GM23338 (cell line): ENCODE measurements at regions not wholly inside any gene's neighbourhood (a gene's known extent, or its start where the extent isn't known, plus 50 kb on each side); places are given as distances from the start of the nearest gene placed in this dataset.

Experiments used
- ATAC-seq: fragments of 200-7000 bp; cut with Tn5 transposase; 3 replicates; pipeline ENCODE4 v1.9.1; 2020
- DNase-seq: peaks from one replicate; pipeline ENCODE4 v3.0.0-alpha.2; 2015; ENCODE audit warnings: low spot score
- H2AFZ ChIP-seq: fragments of 200-600 bp; sonication (generic); 2 replicates; pipeline ENCODE4 v1.8.0; 2016; ENCODE audit warnings: antibody characterized with exemption, mild to moderate bottlenecking, moderate library complexity
- H3F3A ChIP-seq: fragments of 200-600 bp; sonication (generic); replicated peaks from 2 replicates; pipeline ENCODE4 v1.8.0; 2017; ENCODE audit warnings: antibody characterized with exemption, mixed run types, low read depth
- H3K27ac ChIP-seq: fragments of 200-600 bp; sonication (generic); 2 replicates; pipeline ENCODE4 v1.6.1; 2016; ENCODE audit warnings: low read depth
- H3K27me3 ChIP-seq: fragments of 200-600 bp; sonication (generic); 2 replicates; pipeline ENCODE4 v1.8.0; 2016; ENCODE audit warnings: mild to moderate bottlenecking, mixed run types, moderate library complexity; ENCODE audit not compliant: insufficient read depth
- H3K36me3 ChIP-seq: fragments of 200-600 bp; sonication (generic); 2 replicates; pipeline ENCODE4 v1.8.0; 2016; ENCODE audit warnings: mild to moderate bottlenecking; ENCODE audit not compliant: insufficient read depth
- H3K4me1 ChIP-seq: fragments of 200-600 bp; sonication (generic); 2 replicates; pipeline ENCODE4 v1.8.0; 2016; ENCODE audit warnings: mild to moderate bottlenecking, moderate library complexity; ENCODE audit not compliant: insufficient read depth
- H3K4me2 ChIP-seq: fragments of 200-600 bp; sonication (generic); 2 replicates; pipeline ENCODE4 v1.7.1; 2017; ENCODE audit warnings: mixed run types
- H3K4me3 ChIP-seq: fragments of 200-600 bp; sonication (generic); 2 replicates; pipeline ENCODE4 v1.6.1; 2016; ENCODE audit warnings: mixed run types
- H3K79me2 ChIP-seq: fragments of 200-600 bp; sonication (generic); replicated peaks from 2 replicates; pipeline ENCODE4 v1.8.0; 2017; ENCODE audit warnings: mild to moderate bottlenecking; ENCODE audit not compliant: insufficient read depth
- H3K9me2 ChIP-seq: fragments of 200-600 bp; sonication (generic); 2 replicates; pipeline ENCODE4 v1.8.0; 2017; ENCODE audit not compliant: insufficient read depth
- H4K20me1 ChIP-seq: fragments of 200-600 bp; sonication (generic); replicated peaks from 2 replicates; pipeline ENCODE4 v1.8.0; 2017; ENCODE audit warnings: mild to moderate bottlenecking; ENCODE audit not compliant: insufficient read depth
- H3K27ac Mint-ChIP-seq: 2 replicates; pipeline ENCODE4 v1.8.0; 2020; ENCODE audit warnings: inconsistent platforms, mild to moderate bottlenecking, moderate library complexity, mixed read lengths
- H3K27me3 Mint-ChIP-seq: 3 replicates; pipeline ENCODE4 v1.8.0; 2022; ENCODE audit warnings: low read depth, mild to moderate bottlenecking, moderate library complexity, mixed read lengths, inconsistent platforms; ENCODE audit not compliant: insufficient read depth, poor library complexity
- H3K36me3 Mint-ChIP-seq: 3 replicates; pipeline ENCODE4 v1.8.0; 2021; ENCODE audit warnings: low read depth, mild to moderate bottlenecking, inconsistent platforms, moderate library complexity, mixed read lengths
- H3K4me1 Mint-ChIP-seq: 3 replicates; pipeline ENCODE4 v1.8.0; 2020; ENCODE audit warnings: mild to moderate bottlenecking, inconsistent platforms, mixed read lengths
- H3K4me3 Mint-ChIP-seq: 3 replicates; pipeline ENCODE4 v1.8.0; 2021; ENCODE audit warnings: moderate library complexity, mild to moderate bottlenecking, inconsistent platforms, mixed read lengths
- H3K9me3 Mint-ChIP-seq: 3 replicates; pipeline ENCODE4 v1.8.0; 2020; ENCODE audit warnings: moderate library complexity, mild to moderate bottlenecking, inconsistent platforms, mixed read lengths
- CREB1 ChIP-seq: fragments of 250-450 bp; sonication (Bioruptor Pico); IDR thresholded peaks from 2 replicates; pipeline ENCODE4 v1.5.0; 2020; ENCODE audit warnings: low read depth, mild to moderate bottlenecking, moderate library complexity
- CTCF ChIP-seq, 2 experiments: fragments of 200-600 bp in 1 of 2; sonication (generic) in 1 of 2; conservative IDR thresholded peaks; 2 replicates each; pipeline versions ENCODE4 v1.5.1 to v1.6.1; 2016 to 2017; ENCODE audit warnings: antibody characterized with exemption in 2 of 2, low read depth in 2 of 2, mild to moderate bottlenecking in 2 of 2, moderate library complexity in 1 of 2
- EZH2 ChIP-seq: fragments of 200-600 bp; sonication (generic); IDR thresholded peaks from one replicate; pipeline ENCODE4 v1.8.0; 2017; ENCODE audit warnings: antibody characterized with exemption, mild to moderate bottlenecking, low read depth; ENCODE audit not compliant: unreplicated experiment
- EZH2phosphoT487 ChIP-seq: fragments of 200-600 bp; sonication (generic); IDR thresholded peaks from one replicate; pipeline ENCODE4 v1.8.1; 2018; ENCODE audit warnings: antibody characterized with exemption; ENCODE audit not compliant: unreplicated experiment
- JUNB ChIP-seq: IDR thresholded peaks from one replicate; pipeline ENCODE4 v1.6.1; 2016; ENCODE audit warnings: antibody characterized with exemption; ENCODE audit not compliant: unreplicated experiment
- NANOG ChIP-seq: IDR thresholded peaks from 2 replicates; pipeline ENCODE4 v1.6.1; 2016; ENCODE audit warnings: antibody characterized with exemption, borderline replicate concordance
- POLR2AphosphoS5 ChIP-seq: IDR thresholded peaks from 2 replicates; pipeline ENCODE4 v1.6.1; 2016; ENCODE audit warnings: antibody characterized with exemption, low read depth
- REST ChIP-seq: IDR thresholded peaks from one replicate; pipeline ENCODE4 v1.6.1; 2018; ENCODE audit warnings: antibody characterized with exemption; ENCODE audit not compliant: unreplicated experiment
- STAT1 ChIP-seq: IDR thresholded peaks from one replicate; pipeline ENCODE4 v1.6.1; 2016; ENCODE audit warnings: antibody characterized with exemption; ENCODE audit not compliant: unreplicated experiment
- ZNF114 ChIP-seq: fragments of 250-450 bp; sonication (Bioruptor Pico); IDR thresholded peaks from 2 replicates; pipeline ENCODE4 v1.5.0; 2020; ENCODE audit warnings: mild to moderate bottlenecking, moderate library complexity
- ZNF331 ChIP-seq: fragments of 250-450 bp; sonication (Bioruptor Pico); IDR thresholded peaks from 2 replicates; pipeline ENCODE4 v1.5.0; 2020; ENCODE audit warnings: low read depth, mild to moderate bottlenecking, moderate library complexity
- ZNF462 ChIP-seq: fragments of 250-450 bp; sonication (Bioruptor Pico); IDR thresholded peaks from 2 replicates; pipeline ENCODE4 v1.5.0; 2020; ENCODE audit warnings: mild to moderate bottlenecking, moderate library complexity
- TF ChIP-seq, protein P1 (sequence below): IDR thresholded peaks from 2 replicates; pipeline ENCODE4 v1.6.1; 2016; ENCODE audit warnings: antibody characterized with exemption

- no peak for TF ChIP-seq POLR2AphosphoS5
- no peak for TF ChIP-seq NANOG
- no peak for TF ChIP-seq CTCF (conservative IDR thresholded peaks at IDR 0.05; ENCODE audit: low read depth in 2 of 2)
- TF ChIP-seq EZH2phosphoT487: no peak
- no peak for TF ChIP-seq ZNF462 (CRISPR knock-in tag)
- TF ChIP-seq JUNB: no peak
- no peak for TF ChIP-seq ZNF114 (CRISPR knock-in tag)
- no peak for TF ChIP-seq REST
- TF ChIP-seq ZNF331 (CRISPR knock-in tag): no peak
- TF ChIP-seq, protein P1, sequence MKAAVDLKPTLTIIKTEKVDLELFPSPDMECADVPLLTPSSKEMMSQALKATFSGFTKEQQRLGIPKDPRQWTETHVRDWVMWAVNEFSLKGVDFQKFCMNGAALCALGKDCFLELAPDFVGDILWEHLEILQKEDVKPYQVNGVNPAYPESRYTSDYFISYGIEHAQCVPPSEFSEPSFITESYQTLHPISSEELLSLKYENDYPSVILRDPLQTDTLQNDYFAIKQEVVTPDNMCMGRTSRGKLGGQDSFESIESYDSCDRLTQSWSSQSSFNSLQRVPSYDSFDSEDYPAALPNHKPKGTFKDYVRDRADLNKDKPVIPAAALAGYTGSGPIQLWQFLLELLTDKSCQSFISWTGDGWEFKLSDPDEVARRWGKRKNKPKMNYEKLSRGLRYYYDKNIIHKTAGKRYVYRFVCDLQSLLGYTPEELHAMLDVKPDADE: no peak
- TF ChIP-seq STAT1: no peak
- TF ChIP-seq CREB1 (CRISPR knock-in tag): no peak
- TF ChIP-seq EZH2: no peak
- Mint-ChIP-seq H3K4me1 (peaks cover 13% of the 10 kb centered on the region), H3K4me3 (no peak overlapping the region)
Measured at GRCh38 chr12:131239384-131240094, 285.8 kb downstream of the ADGRD1 start.

More at GRCh38 chr12:131239384-131240094, 285.8 kb downstream of the ADGRD1 start:
- H3F3A ChIP-seq: no peaks in the 10 kb centered on the region
- no peaks in the 10 kb centered on the region for H3K27me3 ChIP-seq
- 0 out of 2 replicates have a peak, but pooled peaks cover 4% of the 10 kb centered on the region for H3K9me2 ChIP-seq
- no peak overlapping the region for H2AFZ ChIP-seq
- no peak overlapping the region for H3K27ac ChIP-seq
- Mint-ChIP-seq H3K9me3 (peaks cover 22% of the 10 kb centered on the region), H3K27me3 (peaks cover 4% of the 10 kb centered on the region), H3K36me3 (peaks cover 15% of the 10 kb centered on the region; the same call in 2 of the 3 replicates), H3K27ac (no peak overlapping the region)
- H3K4me3 ChIP-seq: no peak overlapping the region
- DNase-seq (no peak), ATAC-seq (no peak)
- no peak overlapping the region for H3K4me2 ChIP-seq
- no peaks in the 10 kb centered on the region for H3K79me2 ChIP-seq
- H3K36me3 ChIP-seq: no peaks in the 10 kb centered on the region
- H4K20me1 ChIP-seq: no peaks in the 10 kb centered on the region
- H3K4me1 ChIP-seq: no peaks in the 10 kb centered on the region
